ENCODE measurements at regions not wholly inside any gene's neighbourhood (a gene's known extent, or its start where the extent isn't known, plus 50 kb on each side); places are given as distances from the start of the nearest gene placed in this dataset.
"Not testable (repeated sequence)": the region's sequence is repeated elsewhere in the genome, so short reads cannot be mapped to it uniquely, and the experiment has no call there.

DNA sequence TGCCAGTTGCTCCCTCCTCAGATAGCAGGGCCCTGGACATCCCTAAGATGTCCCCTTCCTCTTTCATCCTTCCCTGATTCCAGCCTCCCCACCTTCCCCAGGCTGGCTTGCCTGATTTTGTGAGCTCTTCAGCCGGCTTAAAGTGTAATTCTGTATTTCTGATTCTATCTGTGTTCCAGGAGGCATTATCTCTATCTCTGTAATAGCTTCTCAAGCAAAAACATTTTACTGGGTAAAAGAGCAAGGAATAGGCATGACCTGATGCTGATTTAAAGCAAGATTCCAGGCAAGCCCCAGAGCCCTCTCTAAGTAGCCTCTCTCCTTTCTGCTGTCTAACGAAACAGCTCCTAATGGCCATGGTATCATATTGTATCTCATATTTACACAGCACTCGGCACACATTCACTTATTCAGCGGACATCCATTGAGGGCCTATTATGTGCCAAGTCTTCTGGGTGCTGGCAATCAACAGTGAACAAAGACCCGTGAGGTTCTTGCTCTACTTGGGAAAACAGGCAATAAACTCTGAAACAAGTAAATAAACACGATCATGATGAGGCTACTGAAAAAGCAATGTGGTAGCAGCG lies 100.9 kb upstream of the MSX2 start:
- peaks cover 9 to 10% of the 10 kb centered on the region in 2 donors for H3K27me3 Mint-ChIP-seq
- no peaks in the 10 kb centered on the region for H3K36me3 Mint-ChIP-seq
- DNase-seq (ENCODE audit: low spot score) (no peak), ATAC-seq (no peak)
- H3K4me1 Mint-ChIP-seq (ENCODE audit: low read depth in 2 of 2) = peaks cover 0 to 5% of the 10 kb centered on the region in 2 donors
- H3K27ac Mint-ChIP-seq = no peak overlapping the region
- no peak overlapping the region for H3K4me3 Mint-ChIP-seq
- no peaks in the 10 kb centered on the region for H3K9me3 Mint-ChIP-seq

DNA sequence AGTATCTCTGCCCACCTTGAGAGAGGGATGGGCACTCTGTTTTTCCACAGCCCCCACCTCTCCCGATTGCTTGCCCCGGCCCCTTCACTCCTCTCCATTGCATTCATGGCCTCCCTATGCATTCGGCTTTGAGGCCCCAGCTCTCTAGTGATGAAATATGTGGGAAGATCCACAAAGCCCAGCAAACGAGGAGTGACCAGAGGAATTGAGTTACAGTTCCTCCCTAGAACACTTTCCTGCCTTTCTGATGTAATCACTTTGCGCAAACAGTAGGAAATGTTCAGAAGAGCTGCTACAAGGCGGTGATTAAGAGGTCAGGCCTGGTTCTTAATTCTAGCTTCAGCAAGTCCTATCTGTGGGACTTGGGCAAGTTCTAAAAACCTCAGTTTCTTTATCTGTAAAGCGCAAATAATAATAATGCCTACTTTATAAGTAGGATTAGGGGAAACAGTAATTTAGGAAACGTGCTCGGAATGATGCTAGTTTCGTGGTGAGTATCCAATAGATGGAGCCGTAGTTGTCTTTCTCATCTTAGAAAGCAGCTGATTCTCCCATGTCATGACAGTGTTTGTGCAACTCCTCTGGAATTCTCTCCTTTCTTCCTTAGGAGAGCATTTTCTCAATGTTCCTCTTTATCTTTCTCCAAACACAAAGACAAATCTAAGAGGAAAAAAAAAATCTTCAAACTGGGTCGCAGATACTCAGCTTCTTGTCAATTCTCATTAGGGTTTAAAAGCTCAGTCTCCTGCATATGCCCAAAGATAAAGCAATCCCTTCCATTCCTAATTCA lies 99.5 kb upstream of the MSX2 start:
- no peaks in the 10 kb centered on the region for H3K36me3 Mint-ChIP-seq
- ATAC-seq = no peak
- H3K27me3 Mint-ChIP-seq = peaks cover 4 to 10% of the 10 kb centered on the region in 2 donors
- DNase-seq (ENCODE audit: low spot score) = no peak
- H3K4me1 Mint-ChIP-seq (ENCODE audit: low read depth in 2 of 2) = no peaks in the 10 kb centered on the region
- no peak overlapping the region for H3K27ac Mint-ChIP-seq
- no peak overlapping the region for H3K4me3 Mint-ChIP-seq
- H3K9me3 Mint-ChIP-seq = no peaks in the 10 kb centered on the region

DNA sequence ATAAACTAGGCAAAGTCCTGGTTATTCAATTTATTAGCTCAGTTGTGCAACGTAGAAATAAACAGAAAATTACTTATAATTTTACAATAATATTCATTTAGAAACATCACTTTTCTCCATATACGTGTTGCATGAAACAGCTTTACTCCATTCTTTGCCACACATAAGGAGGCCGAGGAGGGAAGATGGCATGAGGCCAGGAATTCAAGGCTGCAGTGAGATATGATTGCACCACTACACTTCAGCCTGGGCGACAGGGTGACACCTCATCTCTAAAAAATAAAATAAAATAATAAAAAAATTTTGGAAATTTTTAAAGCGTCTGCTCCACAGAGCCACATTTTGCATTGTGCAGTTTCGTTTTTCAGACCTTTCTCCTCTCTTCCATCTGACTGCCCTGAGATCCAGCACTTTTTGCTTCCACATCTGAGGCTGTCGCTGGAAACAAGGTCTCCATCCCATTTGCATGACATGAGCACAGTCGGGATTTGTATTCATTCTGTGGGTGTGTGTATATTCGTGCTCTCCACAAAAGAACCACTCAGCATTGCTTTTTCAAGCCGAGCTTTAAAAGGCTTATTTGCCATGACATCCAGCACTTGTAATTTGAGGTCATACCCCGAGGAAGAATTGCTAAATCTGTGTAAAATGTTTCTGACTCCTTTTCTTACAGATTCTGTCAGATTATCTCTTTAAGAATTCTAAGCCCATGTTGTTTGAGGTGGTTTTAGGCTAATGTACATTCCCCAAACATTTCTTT lies 98.6 kb upstream of the MSX2 start:
- Mint-ChIP-seq H3K9me3 (no peaks in the 10 kb centered on the region), H3K4me1 (ENCODE audit: low read depth in 2 of 2) (no peaks in the 10 kb centered on the region), H3K27me3 (peaks cover 0 to 10% of the 10 kb centered on the region in 2 donors), H3K4me3 (no peak overlapping the region), H3K27ac (no peak overlapping the region), H3K36me3 (no peaks in the 10 kb centered on the region)
- ATAC-seq (no peak), DNase-seq (ENCODE audit: low spot score) (no peak)

DNA sequence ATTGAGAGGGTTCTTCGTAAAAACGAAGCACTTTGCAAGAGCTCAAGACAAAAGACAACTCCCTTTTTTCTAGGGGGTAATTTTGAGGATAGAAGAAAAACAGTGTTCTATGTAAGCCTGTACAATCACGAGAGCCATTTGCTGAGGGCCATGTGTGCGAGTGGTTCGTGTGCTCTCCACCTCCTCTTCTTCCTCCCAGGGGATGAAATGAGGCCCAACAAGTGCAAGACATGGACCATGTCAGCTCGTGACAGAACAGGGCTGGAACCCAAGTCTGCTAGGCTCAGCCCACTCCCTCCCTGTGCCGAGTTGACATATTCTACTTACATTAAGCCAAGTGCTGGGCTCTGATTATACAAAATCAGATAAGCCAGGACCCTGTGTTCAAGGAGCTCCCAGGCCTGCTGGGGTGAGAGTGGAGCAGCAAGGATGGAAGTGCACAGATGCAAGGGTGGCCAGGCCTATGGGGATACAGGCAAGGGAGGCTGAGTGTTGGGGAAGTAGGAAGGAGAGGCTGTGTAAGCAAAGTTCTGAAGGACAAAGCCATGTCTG lies 97.9 kb upstream of the MSX2 start:
- H3K4me3 Mint-ChIP-seq = no peak overlapping the region
- H3K27ac Mint-ChIP-seq = no peak overlapping the region
- no peaks in the 10 kb centered on the region for H3K9me3 Mint-ChIP-seq
- no peaks in the 10 kb centered on the region for H3K4me1 Mint-ChIP-seq (ENCODE audit: low read depth in 2 of 2)
- no peaks in the 10 kb centered on the region for H3K36me3 Mint-ChIP-seq
- ATAC-seq (peak; percentile 41 to 48), DNase-seq (ENCODE audit: low spot score) (no peak)
- H3K27me3 Mint-ChIP-seq = peaks cover 0 to 10% of the 10 kb centered on the region in 2 donors

DNA sequence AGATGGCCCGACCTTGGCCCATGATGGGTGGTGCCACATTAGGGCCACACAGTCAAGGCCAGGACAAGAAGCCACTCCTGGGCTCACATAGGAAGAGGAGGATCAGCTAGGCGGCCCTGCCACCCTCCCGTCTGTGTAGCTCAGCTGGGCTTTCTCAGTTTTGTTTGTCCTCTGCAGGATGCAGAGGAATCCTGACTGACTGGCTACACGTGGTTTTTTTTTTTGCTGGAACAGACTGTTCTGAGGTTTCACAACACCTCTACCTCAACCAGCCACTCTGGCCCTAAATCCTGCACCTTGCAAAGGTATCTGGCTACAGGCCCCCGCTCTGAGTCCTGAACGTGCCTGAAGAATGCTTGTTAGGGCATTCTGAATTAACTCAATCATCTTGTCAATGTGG lies 88.3 kb upstream of the MSX2 start:
- Mint-ChIP-seq H3K27ac (no peak overlapping the region), H3K4me1 (ENCODE audit: low read depth in 2 of 2) (no peaks in the 10 kb centered on the region), H3K27me3 (no peaks in the 10 kb centered on the region), H3K36me3 (no peaks in the 10 kb centered on the region), H3K9me3 (no peaks in the 10 kb centered on the region), H3K4me3 (no peak overlapping the region)
- DNase-seq (ENCODE audit: low spot score) (no peak), ATAC-seq (peak in 1 of 2 donors; percentile 15)

DNA sequence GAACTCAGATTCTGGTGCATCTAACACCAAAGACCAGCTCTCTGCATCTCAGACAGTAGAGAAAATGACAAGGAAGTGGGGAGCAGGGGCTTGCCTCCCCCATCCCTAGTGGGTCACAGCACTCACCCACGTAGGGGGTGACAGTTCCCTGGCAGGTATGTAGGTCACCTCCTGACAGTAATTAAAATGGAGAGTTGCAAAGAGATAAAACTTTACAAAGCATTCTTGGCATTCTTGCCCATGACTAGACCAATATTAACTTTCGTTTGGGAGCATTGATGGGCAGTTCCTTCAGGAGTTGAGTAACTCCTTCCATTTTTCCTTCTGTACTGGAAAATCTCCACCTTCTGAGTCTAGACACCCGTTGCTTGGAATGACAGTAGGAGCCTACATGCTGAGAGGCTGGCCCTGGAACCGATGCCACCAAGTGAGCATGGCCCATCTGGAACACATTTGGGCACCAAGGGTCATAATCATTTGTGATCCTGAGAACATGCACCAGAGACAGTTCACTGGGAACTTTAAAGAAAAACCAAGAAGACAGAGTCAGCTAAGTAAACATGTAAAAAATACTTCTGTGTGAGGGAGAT lies 81.5 kb upstream of the MSX2 start:
- DNase-seq (ENCODE audit: low spot score) (no peak), ATAC-seq (no peak)
- Mint-ChIP-seq H3K4me3 (no peak overlapping the region), H3K9me3 (peaks cover 2% of the 10 kb centered on the region), H3K4me1 (ENCODE audit: low read depth in 2 of 2) (no peaks in the 10 kb centered on the region), H3K36me3 (no peaks in the 10 kb centered on the region), H3K27ac (no peak overlapping the region), H3K27me3 (peaks cover 0 to 7% of the 10 kb centered on the region in 2 donors)

DNA sequence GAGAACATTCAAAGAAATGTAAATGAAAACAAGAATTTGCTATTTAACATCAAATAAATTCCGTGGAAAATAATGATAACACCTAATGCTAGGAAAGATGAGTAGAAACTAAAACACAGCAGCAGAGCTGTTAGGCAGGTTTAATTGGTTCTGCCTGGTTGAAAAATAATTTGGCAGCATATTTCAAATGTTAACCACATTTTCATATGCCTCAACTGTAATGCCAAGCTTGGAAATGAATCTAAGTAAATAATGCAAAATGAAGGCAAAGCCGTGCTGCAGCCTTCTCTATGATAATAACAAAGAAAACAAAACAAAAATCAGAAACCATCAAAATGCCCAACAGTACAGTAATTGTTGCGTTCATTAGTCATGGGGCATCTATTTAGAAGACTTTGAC lies 79.9 kb upstream of the MSX2 start:
- H3K27ac Mint-ChIP-seq = no peak overlapping the region
- no peak for DNase-seq (ENCODE audit: low spot score)
- H3K27me3 Mint-ChIP-seq = peaks cover 0 to 7% of the 10 kb centered on the region in 2 donors
- no peaks in the 10 kb centered on the region for H3K4me1 Mint-ChIP-seq (ENCODE audit: low read depth in 2 of 2)
- H3K9me3 Mint-ChIP-seq = peaks cover 5% of the 10 kb centered on the region
- no peaks in the 10 kb centered on the region for H3K36me3 Mint-ChIP-seq
- H3K4me3 Mint-ChIP-seq = no peak overlapping the region
- ATAC-seq = no peak

DNA sequence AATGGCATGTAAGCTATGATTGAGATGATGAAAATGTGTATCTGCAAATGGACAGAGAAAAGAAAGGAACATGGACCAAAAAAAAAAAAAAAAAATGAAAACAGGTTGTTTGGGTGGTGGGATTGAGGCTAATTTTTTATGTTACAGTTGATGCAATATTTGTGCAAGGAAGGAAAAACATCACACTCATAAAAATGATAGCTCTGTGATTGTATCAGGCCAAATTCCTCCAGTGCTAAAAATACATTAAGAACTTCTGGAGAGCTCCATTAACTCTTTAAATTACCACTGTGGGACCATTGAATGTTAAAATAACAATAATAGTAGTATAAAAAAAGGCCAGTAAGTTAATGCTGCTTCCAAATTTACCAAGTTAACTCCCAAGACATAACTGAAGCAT lies 79.5 kb upstream of the MSX2 start:
- Mint-ChIP-seq H3K4me1 (ENCODE audit: low read depth in 2 of 2) (no peaks in the 10 kb centered on the region), H3K27me3 (peaks cover 0 to 7% of the 10 kb centered on the region in 2 donors), H3K9me3 (peaks cover 5% of the 10 kb centered on the region), H3K27ac (no peak overlapping the region), H3K36me3 (no peaks in the 10 kb centered on the region), H3K4me3 (no peak overlapping the region)
- ATAC-seq = no peak
- DNase-seq (ENCODE audit: low spot score) = no peak

DNA sequence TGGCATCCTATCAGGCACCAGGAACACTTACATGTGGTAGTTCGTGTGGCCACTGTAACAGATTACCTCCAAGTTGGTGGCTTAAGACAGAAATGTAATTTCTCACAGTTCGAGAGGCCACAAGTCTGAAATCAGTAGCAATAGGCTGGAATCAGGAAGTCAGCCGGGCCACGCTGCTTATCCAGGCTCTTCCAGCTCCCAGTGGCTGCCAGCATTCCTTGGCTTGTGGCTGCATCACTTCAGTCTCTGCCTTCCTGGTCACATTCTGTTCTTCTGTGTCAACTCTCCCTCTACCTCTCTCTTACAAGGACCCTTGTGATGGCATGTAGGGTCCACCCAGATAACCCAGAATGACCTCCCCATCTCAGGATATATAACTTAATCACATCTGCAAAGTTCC lies 78.7 kb upstream of the MSX2 start:
- DNase-seq (ENCODE audit: low spot score) (no peak), ATAC-seq (no peak)
- H3K4me3 Mint-ChIP-seq = no peak overlapping the region
- no peak overlapping the region for H3K27ac Mint-ChIP-seq
- H3K27me3 Mint-ChIP-seq = peaks cover 0 to 7% of the 10 kb centered on the region in 2 donors
- H3K4me1 Mint-ChIP-seq (ENCODE audit: low read depth in 2 of 2) = no peaks in the 10 kb centered on the region
- peaks cover 5% of the 10 kb centered on the region for H3K9me3 Mint-ChIP-seq
- H3K36me3 Mint-ChIP-seq = no peaks in the 10 kb centered on the region

DNA sequence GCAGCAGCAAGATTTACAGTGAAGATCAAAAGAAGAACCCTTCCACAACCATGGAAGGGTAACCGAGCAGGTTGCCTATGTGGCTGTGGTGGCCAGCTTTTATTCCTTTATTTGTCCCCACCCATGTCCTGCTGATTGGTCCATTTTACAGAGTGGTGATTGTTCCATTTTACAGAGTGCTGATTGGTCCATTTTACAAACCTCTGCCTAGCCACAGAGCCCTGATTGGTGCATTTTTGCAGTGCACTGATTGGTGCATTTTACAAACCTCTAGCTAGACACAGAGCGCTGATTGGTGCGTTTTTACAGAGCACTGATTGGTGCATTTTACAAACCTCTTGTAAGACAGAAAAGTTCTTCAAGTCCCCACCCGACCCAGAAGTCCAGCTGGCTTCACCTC lies 75.8 kb upstream of the MSX2 start:
- H3K4me3 Mint-ChIP-seq; H3K4me1 Mint-ChIP-seq (ENCODE audit: low read depth in 2 of 2); H3K27ac Mint-ChIP-seq; ATAC-seq; H3K36me3 Mint-ChIP-seq; DNase-seq (ENCODE audit: low spot score); H3K9me3 Mint-ChIP-seq: not testable (repeated sequence)
- peaks cover 5 to 15% of the 10 kb centered on the region in 2 donors for H3K27me3 Mint-ChIP-seq

DNA sequence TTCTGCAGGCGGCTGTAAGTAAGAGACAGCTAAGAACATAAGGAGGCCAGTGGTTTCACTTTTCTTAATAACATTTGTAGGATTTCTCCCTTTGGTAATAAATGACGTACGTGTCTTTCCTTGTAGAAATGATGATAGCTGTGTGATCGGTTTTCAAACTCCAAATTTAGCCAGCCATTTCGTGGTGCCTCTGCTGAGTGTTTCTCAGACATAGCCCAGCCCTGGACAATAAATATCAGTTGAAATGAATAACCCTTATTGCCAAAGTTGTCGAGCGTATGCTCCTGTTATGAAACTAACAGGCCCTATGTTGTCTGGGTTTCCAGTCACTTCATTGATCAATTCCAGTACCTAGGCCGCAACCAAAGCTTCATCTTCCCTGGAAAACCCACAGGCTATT lies 75.0 kb upstream of the MSX2 start:
- no peak for DNase-seq (ENCODE audit: low spot score)
- Mint-ChIP-seq H3K4me3 (no peak overlapping the region), H3K4me1 (ENCODE audit: low read depth in 2 of 2) (no peaks in the 10 kb centered on the region), H3K9me3 (peaks cover 5% of the 10 kb centered on the region), H3K36me3 (no peaks in the 10 kb centered on the region), H3K27me3 (peaks cover 5 to 15% of the 10 kb centered on the region in 2 donors), H3K27ac (no peak overlapping the region)
- ATAC-seq = no peak

DNA sequence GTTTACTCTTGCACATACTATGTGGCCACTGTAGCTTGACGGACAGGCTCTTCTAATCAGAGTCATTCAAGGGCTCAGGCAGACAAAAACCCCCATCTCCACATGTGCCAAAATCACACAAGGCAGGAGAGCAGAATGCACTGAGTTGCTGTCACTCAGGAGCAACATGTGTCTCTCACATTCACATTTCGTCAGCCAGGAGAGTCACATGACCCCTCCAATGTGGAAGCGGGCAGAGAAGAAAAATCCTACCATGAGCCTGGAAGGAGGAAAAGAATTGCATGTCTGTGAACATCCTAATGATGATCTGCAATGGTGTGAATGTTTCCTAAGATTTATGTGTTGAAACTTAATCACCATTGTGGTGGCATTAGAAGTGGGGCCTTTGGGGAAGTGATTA lies 69.9 kb upstream of the MSX2 start:
- ATAC-seq = no peak

DNA sequence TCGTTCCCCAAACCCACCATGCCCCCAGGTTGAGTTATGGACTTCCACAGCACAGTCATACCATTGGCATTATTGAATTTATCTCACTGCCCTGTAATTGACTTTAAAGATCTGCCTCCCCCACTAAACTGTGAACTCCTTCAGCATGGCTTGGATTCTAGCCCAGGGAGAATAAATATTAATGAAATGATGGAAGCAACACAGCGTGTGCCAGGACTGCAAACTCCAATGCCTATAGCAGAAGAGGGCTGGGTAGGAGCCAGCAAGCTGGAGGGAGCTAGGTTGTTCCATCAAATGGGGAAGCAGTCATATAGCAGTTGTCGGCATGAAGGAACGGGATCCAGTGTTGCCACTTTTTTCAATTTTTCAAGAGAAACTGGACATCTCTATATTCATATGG lies 69.0 kb upstream of the MSX2 start:
- Mint-ChIP-seq H3K36me3 (no peaks in the 10 kb centered on the region), H3K4me3 (no peak overlapping the region), H3K27me3 (peaks cover 5 to 19% of the 10 kb centered on the region in 2 donors), H3K9me3 (no peaks in the 10 kb centered on the region), H3K27ac (no peak overlapping the region), H3K4me1 (ENCODE audit: low read depth in 2 of 2) (no peaks in the 10 kb centered on the region)
- no peak for DNase-seq (ENCODE audit: low spot score)
- ATAC-seq = no peak

More for the DNA sequence above, 69.9 kb upstream of the MSX2 start:
- Mint-ChIP-seq H3K4me3 (no peak overlapping the region), H3K4me1 (ENCODE audit: low read depth in 2 of 2) (no peaks in the 10 kb centered on the region), H3K36me3 (no peaks in the 10 kb centered on the region), H3K9me3 (no peaks in the 10 kb centered on the region), H3K27ac (no peak overlapping the region), H3K27me3 (peaks cover 5 to 19% of the 10 kb centered on the region in 2 donors)
- no peak for DNase-seq (ENCODE audit: low spot score)
